ENCODE measurements at regions not wholly inside any gene's neighbourhood (a gene's known extent, or its start where the extent isn't known, plus 50 kb on each side); places are given as distances from the start of the nearest gene placed in this dataset.

DNA sequence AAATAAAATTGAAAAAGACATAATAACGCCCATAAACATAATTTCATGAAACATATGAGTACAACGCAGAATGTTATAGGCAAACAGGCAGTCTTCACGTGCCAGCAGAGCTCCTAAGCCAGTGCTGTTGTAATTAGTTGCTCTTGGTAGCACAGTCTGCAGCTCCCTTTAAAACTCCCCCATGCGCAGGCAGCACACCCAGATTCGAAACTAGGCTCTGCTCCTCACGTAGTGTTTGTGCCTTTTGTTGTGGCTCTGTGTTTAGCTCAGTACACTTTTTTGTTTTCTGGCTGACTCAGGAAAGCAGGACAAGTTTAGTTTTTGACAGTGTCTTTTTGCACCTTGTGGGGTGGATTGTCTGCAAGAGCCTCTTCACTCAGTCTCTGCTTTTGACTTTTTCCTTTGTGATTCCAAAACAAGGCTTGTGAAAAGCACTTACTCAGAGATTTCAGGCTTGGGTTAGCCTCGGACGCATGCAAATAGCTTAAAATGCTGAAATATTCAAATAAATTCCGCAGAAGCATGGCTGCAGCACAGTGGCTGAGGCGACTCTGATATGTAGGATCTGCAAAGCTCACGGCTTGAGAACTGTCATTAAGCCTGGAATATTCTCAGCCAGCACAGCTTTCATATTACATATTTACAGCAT, 113.6 kb downstream of the IRX1 start:
- H3K27ac Mint-ChIP-seq (ENCODE audit: unreplicated experiment) = no peak overlapping the region
- intact Hi-C loops (cut with micrococcal nuclease; ENCODE audit: unreplicated experiment) = no loop called here
- no peaks in the 10 kb centered on the region for H3K9me3 ChIP-seq
- peaks cover 12% of the 10 kb centered on the region for H3K9me3 Mint-ChIP-seq (ENCODE audit: unreplicated experiment)
- H3K4me1 ChIP-seq = no peaks in the 10 kb centered on the region
- ChIA-PET POLR2A (no interaction called here), CTCF (no interaction called here)
- no peaks in the 10 kb centered on the region for H3K36me3 ChIP-seq (ENCODE audit: control insufficient read depth, insufficient read depth, low read length)
- TF ChIP-seq, protein P1, sequence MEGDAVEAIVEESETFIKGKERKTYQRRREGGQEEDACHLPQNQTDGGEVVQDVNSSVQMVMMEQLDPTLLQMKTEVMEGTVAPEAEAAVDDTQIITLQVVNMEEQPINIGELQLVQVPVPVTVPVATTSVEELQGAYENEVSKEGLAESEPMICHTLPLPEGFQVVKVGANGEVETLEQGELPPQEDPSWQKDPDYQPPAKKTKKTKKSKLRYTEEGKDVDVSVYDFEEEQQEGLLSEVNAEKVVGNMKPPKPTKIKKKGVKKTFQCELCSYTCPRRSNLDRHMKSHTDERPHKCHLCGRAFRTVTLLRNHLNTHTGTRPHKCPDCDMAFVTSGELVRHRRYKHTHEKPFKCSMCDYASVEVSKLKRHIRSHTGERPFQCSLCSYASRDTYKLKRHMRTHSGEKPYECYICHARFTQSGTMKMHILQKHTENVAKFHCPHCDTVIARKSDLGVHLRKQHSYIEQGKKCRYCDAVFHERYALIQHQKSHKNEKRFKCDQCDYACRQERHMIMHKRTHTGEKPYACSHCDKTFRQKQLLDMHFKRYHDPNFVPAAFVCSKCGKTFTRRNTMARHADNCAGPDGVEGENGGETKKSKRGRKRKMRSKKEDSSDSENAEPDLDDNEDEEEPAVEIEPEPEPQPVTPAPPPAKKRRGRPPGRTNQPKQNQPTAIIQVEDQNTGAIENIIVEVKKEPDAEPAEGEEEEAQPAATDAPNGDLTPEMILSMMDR (IDR thresholded peaks at IDR 0.05; ENCODE audit: insufficient read depth in 1 of 2, low read depth in 1 of 2, low read length in 1 of 2, severe bottlenecking in 1 of 2, unreplicated experiment in 1 of 2) = no peak
- no TSS peak for BruUV-seq (replicated peaks)
- no peak overlapping the region for H3K4me3 Mint-ChIP-seq (ENCODE audit: unreplicated experiment)
- DNase-seq = no peak
- H3K4me1 Mint-ChIP-seq (ENCODE audit: low read depth, unreplicated experiment) = no peaks in the 10 kb centered on the region
- no peak overlapping the region for H3K4me3 ChIP-seq (ENCODE audit: low read depth, low read length)
- no peaks in the 10 kb centered on the region for H3K27me3 Mint-ChIP-seq (ENCODE audit: insufficient read depth, unreplicated experiment)
- no peaks in the 10 kb centered on the region for H3K27me3 ChIP-seq (replicated peaks; ENCODE audit: control insufficient read depth, insufficient read depth, low read length)
- H3K36me3 Mint-ChIP-seq (ENCODE audit: insufficient read depth, unreplicated experiment) = no peaks in the 10 kb centered on the region

DNA sequence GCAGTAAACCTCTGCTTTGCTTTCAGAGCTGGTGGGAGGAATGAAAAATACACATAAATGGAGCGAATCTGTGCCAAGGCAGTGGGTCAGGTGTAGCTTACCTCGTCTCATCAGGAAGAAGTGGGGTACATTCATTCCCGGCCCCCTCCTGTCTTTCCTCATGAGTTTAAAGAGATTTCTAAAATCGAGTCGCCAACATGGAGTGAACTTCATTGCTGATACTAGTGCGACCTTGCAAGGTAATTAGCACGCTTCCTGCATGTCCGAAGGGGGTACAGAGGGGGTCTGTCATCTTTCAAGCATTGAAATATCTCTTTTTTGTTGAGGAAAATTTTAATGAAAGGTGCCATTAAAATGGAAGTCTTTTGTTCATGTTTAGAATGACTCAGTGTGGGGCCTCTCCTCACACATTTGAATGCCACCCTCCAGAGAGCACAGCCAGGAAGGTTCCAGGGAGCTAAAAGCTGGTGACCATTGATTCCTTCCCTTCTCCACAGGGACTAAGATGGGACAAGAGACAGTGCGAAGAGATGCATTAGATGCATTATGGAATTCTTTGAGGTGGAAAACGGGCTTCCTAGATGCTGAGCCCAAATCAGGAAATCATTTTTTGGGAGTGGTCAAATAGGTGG, 114.2 kb downstream of the IRX1 start:
- no peak overlapping the region for H3K4me3 Mint-ChIP-seq (ENCODE audit: unreplicated experiment)
- H3K9me3 ChIP-seq = no peaks in the 10 kb centered on the region
- H3K27me3 Mint-ChIP-seq (ENCODE audit: insufficient read depth, unreplicated experiment) = no peaks in the 10 kb centered on the region
- no TSS peak for BruUV-seq (replicated peaks)
- no peaks in the 10 kb centered on the region for H3K27me3 ChIP-seq (replicated peaks; ENCODE audit: control insufficient read depth, insufficient read depth, low read length)
- no peaks in the 10 kb centered on the region for H3K36me3 ChIP-seq (ENCODE audit: control insufficient read depth, insufficient read depth, low read length)
- no peak for DNase-seq
- intact Hi-C loops (cut with micrococcal nuclease; ENCODE audit: unreplicated experiment) = no loop called here
- H3K27ac Mint-ChIP-seq (ENCODE audit: unreplicated experiment) = no peak overlapping the region
- no peaks in the 10 kb centered on the region for H3K4me1 Mint-ChIP-seq (ENCODE audit: low read depth, unreplicated experiment)
- CTCF ChIA-PET = no interaction called here
- no peaks in the 10 kb centered on the region for H3K4me1 ChIP-seq
- POLR2A ChIA-PET = no interaction called here
- TF ChIP-seq, protein P1 (IDR thresholded peaks at IDR 0.05; ENCODE audit: insufficient read depth in 1 of 2, low read depth in 1 of 2, low read length in 1 of 2, severe bottlenecking in 1 of 2, unreplicated experiment in 1 of 2) = no peak
- no peak overlapping the region for H3K4me3 ChIP-seq (ENCODE audit: low read depth, low read length)
- peaks cover 12% of the 10 kb centered on the region for H3K9me3 Mint-ChIP-seq (ENCODE audit: unreplicated experiment)
- H3K36me3 Mint-ChIP-seq (ENCODE audit: insufficient read depth, unreplicated experiment) = no peaks in the 10 kb centered on the region

- ChIA-PET CTCF (no interaction called here), POLR2A (no interaction called here)
- DNase-seq = no peak
- H3K4me1 Mint-ChIP-seq (ENCODE audit: low read depth, unreplicated experiment) = no peaks in the 10 kb centered on the region
- H3K4me3 ChIP-seq (ENCODE audit: low read depth, low read length) = no peak overlapping the region
- H3K27ac Mint-ChIP-seq (ENCODE audit: unreplicated experiment) = no peak overlapping the region
- H3K4me3 Mint-ChIP-seq (ENCODE audit: unreplicated experiment) = no peak overlapping the region
- no peaks in the 10 kb centered on the region for H3K36me3 Mint-ChIP-seq (ENCODE audit: insufficient read depth, unreplicated experiment)
- H3K9me3 Mint-ChIP-seq (ENCODE audit: unreplicated experiment) = peaks cover 12% of the 10 kb centered on the region
- H3K4me1 ChIP-seq = no peaks in the 10 kb centered on the region
- TF ChIP-seq, protein P1 (IDR thresholded peaks at IDR 0.05; ENCODE audit: insufficient read depth in 1 of 2, low read depth in 1 of 2, low read length in 1 of 2, severe bottlenecking in 1 of 2, unreplicated experiment in 1 of 2) = no peak
- H3K27me3 Mint-ChIP-seq (ENCODE audit: insufficient read depth, unreplicated experiment) = no peaks in the 10 kb centered on the region
- intact Hi-C loops (cut with micrococcal nuclease; ENCODE audit: unreplicated experiment) = no loop called here
- H3K27me3 ChIP-seq (replicated peaks; ENCODE audit: control insufficient read depth, insufficient read depth, low read length) = no peaks in the 10 kb centered on the region
- H3K9me3 ChIP-seq = no peaks in the 10 kb centered on the region
- no TSS peak for BruUV-seq (replicated peaks)
- no peaks in the 10 kb centered on the region for H3K36me3 ChIP-seq (ENCODE audit: control insufficient read depth, insufficient read depth, low read length)
These were observed 119.4 kb downstream of the IRX1 start for GRCh38 chr5:3715062-3715461.

Data from Caco-2 (cell line).